H1 (cell line): ENCODE measurements at regions not wholly inside any gene's neighbourhood (a gene's known extent, or its start where the extent isn't known, plus 50 kb on each side); places are given as distances from the start of the nearest gene placed in this dataset.

Source experiments
- CTCF ChIA-PET: fragments of 300-600 bp; sonication (Branson Sonifier 250); formaldehyde crosslinking; loops from one replicate; lab custom pipeline; 2021; ENCODE audit not compliant: partially characterized antibody; lab: Charles Lee
- POLR2A ChIA-PET: fragments of 300-600 bp; sonication (Branson Sonifier 250); formaldehyde crosslinking; loops from one replicate; lab custom pipeline; 2021; ENCODE audit warnings: inconsistent platforms; ENCODE audit not compliant: partially characterized antibody; lab: Charles Lee
- DNase-seq, 2 experiments: peaks; one replicate each; pipeline versions ENCODE4 v3.0.0 to v3.0.0-alpha.2; 2010 to 2022; ENCODE audit warnings: low spot score in 2 of 2, low read depth in 1 of 2, mixed read lengths in 1 of 2
- FAIRE-seq: peaks from 2 replicates; lab custom pipeline; 2011; peaks lifted over from hg19 to GRCh38; lab: Jason Lieb, UNC
- H2AFZ ChIP-seq: 2 replicates; pipeline ENCODE4 v1.8.1; 2012; ENCODE audit warnings: low read length, inconsistent platforms
- H2AK5ac ChIP-seq: 2 replicates; pipeline ENCODE4 v1.6.1; 2013; ENCODE audit warnings: low read depth, low read length
- H2BK120ac ChIP-seq: replicated peaks from 2 replicates; pipeline ENCODE3; 2013; ENCODE audit warnings: low read depth, low read length, inconsistent platforms
- H2BK12ac ChIP-seq: 2 replicates; pipeline ENCODE4 v1.6.1; 2013; ENCODE audit warnings: low read depth, low read length
- H2BK15ac ChIP-seq: 2 replicates; pipeline ENCODE4 v1.6.1; 2013; ENCODE audit warnings: low read length
- H2BK20ac ChIP-seq: 2 replicates; pipeline ENCODE4 v1.6.1; 2013; ENCODE audit warnings: low read length
- H2BK5ac ChIP-seq: 2 replicates; pipeline ENCODE4 v1.6.1; 2013; ENCODE audit warnings: low read depth, low read length
- H3K14ac ChIP-seq: 2 replicates; pipeline ENCODE4 v1.6.1; 2013; ENCODE audit warnings: inconsistent platforms; ENCODE audit not compliant: insufficient read length
- H3K18ac ChIP-seq: 2 replicates; pipeline ENCODE4 v1.6.1; 2013; ENCODE audit warnings: low read length; ENCODE audit errors: extremely low read depth
- H3K23ac ChIP-seq: 2 replicates; pipeline ENCODE4 v1.6.1; 2013; ENCODE audit warnings: inconsistent platforms; ENCODE audit not compliant: insufficient read length
- H3K23me2 ChIP-seq: 2 replicates; pipeline ENCODE4 v1.6.1; 2013; ENCODE audit warnings: low read depth, low read length
- H3K27ac ChIP-seq: 2 replicates; pipeline ENCODE4 v1.6.1; 2011; ENCODE audit warnings: low read depth, low read length, inconsistent platforms
- H3K27me3 ChIP-seq, 4 experiments: replicated peaks in 1 of 4; 1 replicate in 1 of 4; 2 replicates in 3 of 4; pipeline versions ENCODE4 v1.6.1 to v1.8.1; 2011 to 2013; ENCODE audit warnings: low read length in 3 of 4, mild to moderate bottlenecking in 3 of 4, inconsistent platforms in 2 of 4, mixed read lengths in 2 of 4, moderate library complexity in 1 of 4; ENCODE audit not compliant: control insufficient read depth in 3 of 4, insufficient read depth in 3 of 4; ENCODE audit errors: extremely low read depth in 1 of 4
- H3K36me3 ChIP-seq, 4 experiments: 2 replicates each; pipeline versions ENCODE4 v1.6.1 to v1.8.1; 2011 to 2013; ENCODE audit warnings: mild to moderate bottlenecking in 4 of 4, low read length in 3 of 4, moderate library complexity in 2 of 4, control low read depth in 1 of 4, inconsistent platforms in 1 of 4; ENCODE audit not compliant: insufficient read depth in 4 of 4, control insufficient read depth in 2 of 4
- H3K4ac ChIP-seq: replicated peaks from 2 replicates; pipeline ENCODE3; 2013; ENCODE audit warnings: low read length, low read depth, mixed read lengths, inconsistent platforms; ENCODE audit not compliant: insufficient read length
- H3K4me1 ChIP-seq, 4 experiments: replicated peaks in 1 of 4; 1 replicate in 1 of 4; 2 replicates in 3 of 4; pipeline versions ENCODE4 v1.6.1 to v1.8.1; 2011 to 2013; ENCODE audit warnings: low read length in 3 of 4, inconsistent platforms in 2 of 4, mixed read lengths in 1 of 4; ENCODE audit not compliant: insufficient read depth in 4 of 4, control insufficient read depth in 3 of 4
- H3K4me2 ChIP-seq, 2 experiments: 2 replicates each; pipeline versions ENCODE4 v1.6.1 to v1.8.1; 2011 to 2013; ENCODE audit warnings: low read depth in 2 of 2, low read length in 2 of 2, control low read depth in 1 of 2, inconsistent platforms in 1 of 2, mild to moderate bottlenecking in 1 of 2; ENCODE audit not compliant: insufficient read depth in 1 of 2
- H3K4me3 ChIP-seq, 4 experiments: fragments of 200-600, 300-600 bp in 1 of 4; sonication (generic), shearing (Covaris generic), sonication (Bioruptor Twin) in 1 of 4; 2 replicates each; pipeline versions ENCODE4 v1.5.1 to v1.8.1; 2011 to 2016; ENCODE audit warnings: low read length in 4 of 4, low read depth in 3 of 4, control low read depth in 2 of 4, inconsistent platforms in 2 of 4, mild to moderate bottlenecking in 2 of 4, mixed read lengths in 1 of 4, moderate library complexity in 1 of 4; ENCODE audit not compliant: insufficient read depth in 2 of 4; ENCODE audit errors: extremely low read depth in 1 of 4
- H3K56ac ChIP-seq: replicated peaks from 2 replicates; pipeline ENCODE3; 2013; ENCODE audit warnings: low read depth, mild to moderate bottlenecking, mixed read lengths, low read length, inconsistent platforms; ENCODE audit not compliant: insufficient read length
- H3K79me1 ChIP-seq: 2 replicates; pipeline ENCODE4 v1.6.1; 2013; ENCODE audit warnings: low read depth, low read length, control low read depth
- H3K79me2 ChIP-seq, 2 experiments: 2 replicates each; pipeline versions ENCODE4 v1.6.1 to v1.8.1; 2012 to 2013; ENCODE audit warnings: low read length in 2 of 2, mild to moderate bottlenecking in 2 of 2, inconsistent platforms in 1 of 2; ENCODE audit not compliant: insufficient read depth in 2 of 2, control insufficient read depth in 1 of 2
- H3K9ac ChIP-seq, 4 experiments: replicated peaks in 1 of 4; 1 replicate in 1 of 4; 2 replicates in 3 of 4; pipeline versions ENCODE4 v1.6.1 to v1.8.1; 2011 to 2013; ENCODE audit warnings: low read depth in 3 of 4, low read length in 3 of 4, control low read depth in 2 of 4, mild to moderate bottlenecking in 2 of 4, moderate library complexity in 2 of 4, inconsistent platforms in 1 of 4; ENCODE audit errors: extremely low read depth in 1 of 4
- H3K9me3 ChIP-seq, 2 experiments: 2 replicates each; pipeline versions ENCODE4 v1.6.1 to v1.8.1; 2012 to 2013; ENCODE audit warnings: mild to moderate bottlenecking in 2 of 2, moderate library complexity in 2 of 2, control low read depth in 1 of 2, inconsistent platforms in 1 of 2, low read depth in 1 of 2, low read length in 1 of 2, mixed read lengths in 1 of 2; ENCODE audit not compliant: insufficient read depth in 2 of 2
- H4K20me1 ChIP-seq, 2 experiments: replicated peaks in 1 of 2; 2 replicates each; pipeline versions ENCODE3 to v1.8.1; 2011 to 2013; ENCODE audit warnings: inconsistent platforms in 2 of 2, low read length in 2 of 2, mild to moderate bottlenecking in 1 of 2; ENCODE audit not compliant: insufficient read depth in 2 of 2, control insufficient read depth in 1 of 2
- H4K5ac ChIP-seq: 2 replicates; pipeline ENCODE4 v1.6.1; 2013; ENCODE audit warnings: low read length, low read depth, mixed read lengths, inconsistent platforms; ENCODE audit not compliant: insufficient read length
- H4K8ac ChIP-seq: 2 replicates; pipeline ENCODE4 v1.8.0; 2013; ENCODE audit warnings: mild to moderate bottlenecking, moderate library complexity, low read length, inconsistent platforms; ENCODE audit not compliant: insufficient read depth; ENCODE audit errors: extremely low read depth
- H4K91ac ChIP-seq: replicated peaks from 2 replicates; pipeline ENCODE3; 2013; ENCODE audit warnings: low read length, mixed read lengths, inconsistent platforms; ENCODE audit not compliant: insufficient read length
- RBBP5 ChIP-seq: IDR thresholded peaks from 2 replicates; pipeline ENCODE4 v1.7.1; 2012; ENCODE audit warnings: low read depth, mild to moderate bottlenecking, inconsistent platforms, low read length, moderate library complexity, borderline replicate concordance
- SUZ12 ChIP-seq: fragments of 200-600 bp; sonication (generic); IDR thresholded peaks from 2 replicates; pipeline ENCODE4 v1.6.1; 2012; ENCODE audit warnings: mild to moderate bottlenecking, inconsistent platforms, low read length, moderate library complexity, mixed read lengths
- WGBS, 2 experiments: shearing (Covaris generic) in 1 of 2; methylation state at CpG; one replicate each; pipeline versions ENCODE4 v1.1.6 to v1.1.7; 2013 to 2015; ENCODE audit warnings: low lambda C conversion rate in 2 of 2, mixed read lengths in 2 of 2, inconsistent platforms in 1 of 2, low coverage in 1 of 2, missing lambda C conversion rate in 1 of 2; ENCODE audit not compliant: insufficient replicate concordance in 2 of 2, insufficient coverage in 1 of 2, insufficient read length in 1 of 2; ENCODE audit errors: extremely low coverage in 1 of 2, missing lambda C conversion rate in 1 of 2; 5-methylcytosine and 5-hydroxymethylcytosine counted together

DNA sequence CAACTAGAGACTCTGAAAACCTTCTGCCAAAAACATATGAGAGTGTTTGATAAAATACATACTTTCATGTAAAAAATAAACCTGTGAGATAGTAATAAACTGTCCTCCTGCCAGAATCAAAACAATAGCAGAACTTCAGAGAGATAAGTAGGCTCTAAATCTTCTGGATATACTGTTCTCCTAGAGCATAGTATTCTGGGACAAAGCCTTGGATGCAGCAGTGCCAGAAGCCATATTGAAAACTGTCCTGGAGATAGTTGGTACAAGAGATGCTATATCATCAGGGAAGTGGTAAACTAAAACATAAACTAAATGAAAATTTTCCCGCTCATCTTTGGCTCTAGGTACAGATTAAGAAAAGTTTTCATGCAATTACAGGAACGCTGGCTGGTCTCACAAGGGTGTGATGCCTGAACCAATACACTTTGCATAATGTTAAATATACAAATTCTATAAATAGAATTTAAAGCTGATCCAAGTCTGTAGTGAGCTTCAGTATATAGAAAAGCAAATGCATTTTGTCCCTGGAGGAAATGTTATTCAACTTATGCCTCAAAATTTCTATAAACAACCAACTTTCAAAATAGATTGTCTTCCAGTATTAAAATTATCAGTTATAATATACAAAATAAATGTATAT lies 355.6 kb downstream of the ADAMTS20 start:
- H3K79me1 ChIP-seq, result no peaks in the 10 kb centered on the region
- no peak overlapping the region for H2BK5ac ChIP-seq
- H3K79me2 ChIP-seq, result no peaks in the 10 kb centered on the region
- no peak overlapping the region for H3K4me2 ChIP-seq
- no peak overlapping the region for H3K18ac ChIP-seq
- H2BK20ac ChIP-seq, result no peak overlapping the region
- no peak overlapping the region for H2BK15ac ChIP-seq
- H3K27me3 ChIP-seq, result no peaks in the 10 kb centered on the region
- H4K5ac ChIP-seq, result no peak overlapping the region
- H3K4ac ChIP-seq, result no peak overlapping the region
- no peak overlapping the region for H3K14ac ChIP-seq
- H4K20me1 ChIP-seq, result no peaks in the 10 kb centered on the region
- POLR2A ChIA-PET, result no interaction called here
- DNase-seq (no peak), FAIRE-seq (no peak)
- no peak overlapping the region for H3K56ac ChIP-seq
- no peak overlapping the region for H3K4me3 ChIP-seq
- H4K8ac ChIP-seq, result no peak overlapping the region
- WGBS, 2 experiments, result 85% methylated on average over 2 of the region's 2 CpGs; no CpG with 5 or more reads in 1 of the 2 experiments
- H4K91ac ChIP-seq, result no peak overlapping the region
- no peaks in the 10 kb centered on the region for H3K4me1 ChIP-seq
- CTCF ChIA-PET, result no interaction called here
- no peaks in the 10 kb centered on the region for H3K36me3 ChIP-seq
- H3K9me3 ChIP-seq, result no peaks in the 10 kb centered on the region
- no peaks in the 10 kb centered on the region for H3K23me2 ChIP-seq
- H2AFZ ChIP-seq, result no peak overlapping the region
- no peak overlapping the region for H3K27ac ChIP-seq
- H3K9ac ChIP-seq, result no peak overlapping the region
- H2BK120ac ChIP-seq, result no peak overlapping the region
- no peak overlapping the region for H2BK12ac ChIP-seq
- no peak overlapping the region for H3K23ac ChIP-seq
- no peak overlapping the region for H2AK5ac ChIP-seq
- no peak for TF ChIP-seq RBBP5
- TF ChIP-seq SUZ12, result no peak
